Spleen (tissue), 7 donors: ENCODE measurements at regions not wholly inside any gene's neighbourhood (a gene's known extent, or its start where the extent isn't known, plus 50 kb on each side); places are given as distances from the start of the nearest gene placed in this dataset.

Experiments used
- POLR2A ChIP-seq, 3 donors: fragments of 450-650 bp; IDR thresholded peaks; one replicate each; pipeline ENCODE4 v1.5.1; 2017; ENCODE audit warnings: antibody characterized with exemption in 3 of 3, mild to moderate bottlenecking in 1 of 3
- TF ChIP-seq, protein P1 (sequence below), 11 experiments: fragments of 200-600 bp in 7 of 11; fragments of 450-650 bp in 4 of 11; sonication (generic) in 4 of 11; IDR thresholded peaks in 8 of 11; conservative IDR thresholded peaks in 3 of 11; 1 replicate in 7 of 11; 2 replicates in 4 of 11; pipeline versions ENCODE4 v1.4.0 to v1.8.0; 2016 to 2021; ENCODE audit warnings: antibody characterized with exemption in 11 of 11, inconsistent platforms in 4 of 11, mild to moderate bottlenecking in 1 of 11
- donor health status: DM: no; HTN: no; CAD: no; lungs with moderate emphysema.
- donor health status: DM: no; HTN: no; CAD: no.
- donor health status: DM: no; HTN: no; CAD: no.

DNA sequence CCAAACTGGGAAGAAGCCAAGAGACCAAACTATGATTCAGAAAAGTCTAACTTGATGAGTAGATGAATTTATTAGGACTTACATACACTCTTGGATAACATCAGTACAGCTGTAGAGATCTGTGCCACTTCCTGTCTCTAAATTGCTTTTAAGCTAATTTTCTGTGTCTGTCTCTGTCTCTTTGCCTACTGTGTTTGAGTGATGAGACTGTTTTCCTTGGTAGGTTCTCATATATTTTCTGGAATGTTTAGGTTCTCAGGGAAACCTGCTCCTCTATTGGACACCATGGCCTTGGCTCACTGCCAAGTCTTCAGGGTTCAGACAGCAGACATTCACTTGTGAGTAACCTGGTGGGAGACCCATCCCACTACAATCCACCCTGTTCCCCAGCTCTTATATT lies 103.5 kb upstream of the KIF2B start:
- TF ChIP-seq, protein P1, sequence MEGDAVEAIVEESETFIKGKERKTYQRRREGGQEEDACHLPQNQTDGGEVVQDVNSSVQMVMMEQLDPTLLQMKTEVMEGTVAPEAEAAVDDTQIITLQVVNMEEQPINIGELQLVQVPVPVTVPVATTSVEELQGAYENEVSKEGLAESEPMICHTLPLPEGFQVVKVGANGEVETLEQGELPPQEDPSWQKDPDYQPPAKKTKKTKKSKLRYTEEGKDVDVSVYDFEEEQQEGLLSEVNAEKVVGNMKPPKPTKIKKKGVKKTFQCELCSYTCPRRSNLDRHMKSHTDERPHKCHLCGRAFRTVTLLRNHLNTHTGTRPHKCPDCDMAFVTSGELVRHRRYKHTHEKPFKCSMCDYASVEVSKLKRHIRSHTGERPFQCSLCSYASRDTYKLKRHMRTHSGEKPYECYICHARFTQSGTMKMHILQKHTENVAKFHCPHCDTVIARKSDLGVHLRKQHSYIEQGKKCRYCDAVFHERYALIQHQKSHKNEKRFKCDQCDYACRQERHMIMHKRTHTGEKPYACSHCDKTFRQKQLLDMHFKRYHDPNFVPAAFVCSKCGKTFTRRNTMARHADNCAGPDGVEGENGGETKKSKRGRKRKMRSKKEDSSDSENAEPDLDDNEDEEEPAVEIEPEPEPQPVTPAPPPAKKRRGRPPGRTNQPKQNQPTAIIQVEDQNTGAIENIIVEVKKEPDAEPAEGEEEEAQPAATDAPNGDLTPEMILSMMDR (IDR thresholded peaks at IDR 0.05 in 8 of 11, conservative IDR thresholded peaks at IDR 0.05 in 3 of 11), result no peak
- no peak for TF ChIP-seq POLR2A (IDR thresholded peaks at IDR 0.05)
